ENCODE measurements at regions not wholly inside any gene's neighbourhood (a gene's known extent, or its start where the extent isn't known, plus 50 kb on each side); places are given as distances from the start of the nearest gene placed in this dataset.

GRCh38 chr13:111528513-111528912 lies 208.1 kb downstream of the TEX29 start:
- TF ChIP-seq JUND (IDR thresholded peaks at IDR 0.05; ENCODE audit: low read depth): no peak
- DNase-seq (ENCODE audit: low read depth in 1 of 2, low spot score in 1 of 2): no peak
- in situ Hi-C loops (cut with HindIII; ENCODE audit: low pct_unique_long_range_greater_than_20kb, low sequenced_read_pairs): no loop called here

- in situ Hi-C loops (cut with HindIII; ENCODE audit: low pct_unique_long_range_greater_than_20kb, low sequenced_read_pairs): no loop called here
- no peak for TF ChIP-seq JUND (IDR thresholded peaks at IDR 0.05; ENCODE audit: low read depth)
- no peak for DNase-seq (ENCODE audit: low read depth in 1 of 2, low spot score in 1 of 2)
These were observed 209.9 kb downstream of the TEX29 start for GRCh38 chr13:111530137-111530870.

GRCh38 chr13:111531505-111531904 lies 211.1 kb downstream of the TEX29 start:
- in situ Hi-C loops (cut with HindIII; ENCODE audit: low pct_unique_long_range_greater_than_20kb, low sequenced_read_pairs): no loop called here
- no peak for TF ChIP-seq JUND (IDR thresholded peaks at IDR 0.05; ENCODE audit: low read depth)
- peak in 1 of 2 experiments; percentile 34 for DNase-seq (ENCODE audit: low read depth in 1 of 2, low spot score in 1 of 2)

- no peak for DNase-seq (ENCODE audit: low read depth in 1 of 2, low spot score in 1 of 2)
- in situ Hi-C loops (cut with HindIII; ENCODE audit: low pct_unique_long_range_greater_than_20kb, low sequenced_read_pairs): no loop called here
- TF ChIP-seq JUND (IDR thresholded peaks at IDR 0.05; ENCODE audit: low read depth): no peak
These were observed 211.7 kb downstream of the TEX29 start for GRCh38 chr13:111532111-111532510.

GRCh38 chr13:111533900-111534683 lies 213.7 kb downstream of the TEX29 start:
- DNase-seq (ENCODE audit: low read depth in 1 of 2, low spot score in 1 of 2): no peak
- in situ Hi-C loops (cut with HindIII; ENCODE audit: low pct_unique_long_range_greater_than_20kb, low sequenced_read_pairs): no loop called here
- no peak for TF ChIP-seq JUND (IDR thresholded peaks at IDR 0.05; ENCODE audit: low read depth)

GRCh38 chr13:111534751-111535522 lies 214.5 kb downstream of the TEX29 start:
- in situ Hi-C loops (cut with HindIII; ENCODE audit: low pct_unique_long_range_greater_than_20kb, low sequenced_read_pairs): no loop called here
- no peak for TF ChIP-seq JUND (IDR thresholded peaks at IDR 0.05; ENCODE audit: low read depth)
- no peak for DNase-seq (ENCODE audit: low read depth in 1 of 2, low spot score in 1 of 2)

GRCh38 chr13:111535523-111535811 lies 215.0 kb downstream of the TEX29 start:
- in situ Hi-C loops (cut with HindIII; ENCODE audit: low pct_unique_long_range_greater_than_20kb, low sequenced_read_pairs): no loop called here
- no peak for DNase-seq (ENCODE audit: low read depth in 1 of 2, low spot score in 1 of 2)
- no peak for TF ChIP-seq JUND (IDR thresholded peaks at IDR 0.05; ENCODE audit: low read depth)

GRCh38 chr13:111536075-111536642 lies 215.7 kb downstream of the TEX29 start:
- DNase-seq (ENCODE audit: low read depth in 1 of 2, low spot score in 1 of 2): no peak
- TF ChIP-seq JUND (IDR thresholded peaks at IDR 0.05; ENCODE audit: low read depth): no peak
- in situ Hi-C loops (cut with HindIII; ENCODE audit: low pct_unique_long_range_greater_than_20kb, low sequenced_read_pairs): no loop called here

- in situ Hi-C loops (cut with HindIII; ENCODE audit: low pct_unique_long_range_greater_than_20kb, low sequenced_read_pairs): no loop called here
- no peak for DNase-seq (ENCODE audit: low read depth in 1 of 2, low spot score in 1 of 2)
- TF ChIP-seq JUND (IDR thresholded peaks at IDR 0.05; ENCODE audit: low read depth): no peak
These were observed 216.8 kb downstream of the TEX29 start for GRCh38 chr13:111537115-111537728.

GRCh38 chr13:111537843-111538499 lies 217.5 kb downstream of the TEX29 start:
- in situ Hi-C loops (cut with HindIII; ENCODE audit: low pct_unique_long_range_greater_than_20kb, low sequenced_read_pairs): no loop called here
- peak in 1 of 2 experiments; percentile 7 for DNase-seq (ENCODE audit: low read depth in 1 of 2, low spot score in 1 of 2)
- TF ChIP-seq JUND (IDR thresholded peaks at IDR 0.05; ENCODE audit: low read depth): no peak

GRCh38 chr13:111539252-111539651 lies 218.8 kb downstream of the TEX29 start:
- no peak for TF ChIP-seq JUND (IDR thresholded peaks at IDR 0.05; ENCODE audit: low read depth)
- in situ Hi-C loops (cut with HindIII; ENCODE audit: low pct_unique_long_range_greater_than_20kb, low sequenced_read_pairs): no loop called here
- DNase-seq (ENCODE audit: low read depth in 1 of 2, low spot score in 1 of 2): no peak

Measured in T47D (cell line).